Colonic mucosa (tissue), 4 donors: ENCODE measurements at regions not wholly inside any gene's neighbourhood (a gene's known extent, or its start where the extent isn't known, plus 50 kb on each side); places are given as distances from the start of the nearest gene placed in this dataset.
A peak's percentile ranks its signal among the peaks of the same experiment; 100 is the strongest.

Experiments used
- DNase-seq: peaks from one replicate; pipeline ENCODE4 v3.0.0-alpha.2; 2020
- H3K27ac ChIP-seq: fragments of 200-600 bp; one replicate; pipeline ENCODE4 v1.8.0; 2021
- H3K27me3 ChIP-seq: fragments of 200-600 bp; one replicate; pipeline ENCODE4 v1.8.0; 2021
- H3K36me3 ChIP-seq: fragments of 200-600 bp; one replicate; pipeline ENCODE4 v1.8.0; 2021
- H3K4me1 ChIP-seq: fragments of 200-600 bp; one replicate; pipeline ENCODE4 v1.8.0; 2021; ENCODE audit warnings: mild to moderate bottlenecking
- H3K4me3 ChIP-seq: fragments of 200-600 bp; one replicate; pipeline ENCODE4 v1.8.0; 2021
- H3K9ac ChIP-seq, 2 donors: one replicate each; pipeline ENCODE4 v1.7.0; 2013; ENCODE audit warnings: control low read depth in 2 of 2, low read depth in 2 of 2, low read length in 2 of 2
- H3K9me3 ChIP-seq: fragments of 200-600 bp; one replicate; pipeline ENCODE4 v1.8.0; 2021
- CTCF ChIP-seq: fragments of 200-600 bp; IDR thresholded peaks from one replicate; pipeline ENCODE4 v1.8.0; 2022; ENCODE audit warnings: antibody characterized with exemption, mild to moderate bottlenecking
- intact Hi-C: fragments of 100-400 bp; cut with DNase I; formaldehyde crosslinking; loops from one replicate; pipeline ENCODE4 v1.14.1; 2022
- donor health status: healthy.
- donor health status: DM: no; HTN: no; CAD: no.
- donor health status: DM: no; HTN: no; CAD: no.

- Histone ChIP-seq H3K36me3 (no peaks in the 10 kb centered on the region), H3K4me3 (no peak overlapping the region), H3K9ac (no peak overlapping the region), H3K4me1 (peaks cover 4% of the 10 kb centered on the region), H3K27me3 (peaks cover 20% of the 10 kb centered on the region), H3K9me3 (no peaks in the 10 kb centered on the region), H3K27ac (no peak overlapping the region)
- TF ChIP-seq CTCF, result no peak
- no peak for DNase-seq
- intact Hi-C loops, result no loop called here
Observed at GRCh38 chr6:41469156-41470028, 76.8 kb upstream of the FOXP4 start.

- Histone ChIP-seq H3K9me3 (no peaks in the 10 kb centered on the region), H3K27ac (no peak overlapping the region), H3K9ac (no peak overlapping the region), H3K4me3 (peak overlapping the region; percentile 21), H3K36me3 (no peaks in the 10 kb centered on the region), H3K4me1 (peaks cover 4% of the 10 kb centered on the region), H3K27me3 (peaks cover 20% of the 10 kb centered on the region)
- intact Hi-C loops, result no loop called here
- TF ChIP-seq CTCF, result no peak
- no peak for DNase-seq
Observed at GRCh38 chr6:41470029-41470330, 76.2 kb upstream of the FOXP4 start.

- H3K27ac ChIP-seq, result no peak overlapping the region
- no peaks in the 10 kb centered on the region for H3K9me3 ChIP-seq
- H3K9ac ChIP-seq, result no peak overlapping the region
- peak overlapping the region; percentile 21 for H3K4me3 ChIP-seq
- TF ChIP-seq CTCF, result no peak
- H3K4me1 ChIP-seq, result peaks cover 4% of the 10 kb centered on the region
- peaks cover 20% of the 10 kb centered on the region for H3K27me3 ChIP-seq
- intact Hi-C loops, result no loop called here
- DNase-seq, result no peak
- no peaks in the 10 kb centered on the region for H3K36me3 ChIP-seq
Observed at GRCh38 chr6:41470331-41471063, 75.7 kb upstream of the FOXP4 start.

GRCh38 chr6:41471064-41471895 lies 74.9 kb upstream of the FOXP4 start:
- Histone ChIP-seq H3K9ac (no peak overlapping the region), H3K27ac (no peak overlapping the region), H3K9me3 (no peaks in the 10 kb centered on the region), H3K4me3 (no peak overlapping the region), H3K36me3 (no peaks in the 10 kb centered on the region), H3K4me1 (peaks cover 4% of the 10 kb centered on the region), H3K27me3 (peaks cover 20% of the 10 kb centered on the region)
- no peak for TF ChIP-seq CTCF
- DNase-seq, result no peak
- intact Hi-C loops, result no loop called here

- TF ChIP-seq CTCF, result no peak
- Histone ChIP-seq H3K4me1 (peaks cover 4% of the 10 kb centered on the region), H3K4me3 (no peak overlapping the region), H3K27me3 (peaks cover 15% of the 10 kb centered on the region), H3K36me3 (no peaks in the 10 kb centered on the region), H3K9me3 (no peaks in the 10 kb centered on the region), H3K9ac (no peak overlapping the region), H3K27ac (no peak overlapping the region)
- no peak for DNase-seq
- intact Hi-C loops, result no loop called here
Observed at GRCh38 chr6:41474213-41474933, 71.8 kb upstream of the FOXP4 start.
